ENCODE measurements at regions not wholly inside any gene's neighbourhood (a gene's known extent, or its start where the extent isn't known, plus 50 kb on each side); places are given as distances from the start of the nearest gene placed in this dataset.

DNA sequence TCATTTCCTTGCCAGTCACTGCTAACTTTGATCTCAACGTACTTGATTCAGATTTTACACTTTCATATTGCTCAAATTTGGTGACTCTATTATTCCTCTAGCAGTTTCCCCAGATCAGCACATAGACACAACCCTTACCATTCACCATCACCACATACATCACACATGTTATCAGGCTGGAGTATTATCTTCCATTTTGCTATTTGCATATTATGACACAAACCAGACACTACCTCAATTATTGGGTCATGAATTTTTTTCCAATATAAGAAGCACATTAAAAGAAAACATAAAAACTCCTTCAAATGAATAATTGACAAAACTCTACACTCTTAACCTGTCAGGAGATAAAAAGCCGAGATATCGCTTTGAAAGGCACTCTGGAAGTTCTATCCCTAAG, 1166.7 kb upstream of the B3GALT2 start:
- TF ChIP-seq, protein P1, sequence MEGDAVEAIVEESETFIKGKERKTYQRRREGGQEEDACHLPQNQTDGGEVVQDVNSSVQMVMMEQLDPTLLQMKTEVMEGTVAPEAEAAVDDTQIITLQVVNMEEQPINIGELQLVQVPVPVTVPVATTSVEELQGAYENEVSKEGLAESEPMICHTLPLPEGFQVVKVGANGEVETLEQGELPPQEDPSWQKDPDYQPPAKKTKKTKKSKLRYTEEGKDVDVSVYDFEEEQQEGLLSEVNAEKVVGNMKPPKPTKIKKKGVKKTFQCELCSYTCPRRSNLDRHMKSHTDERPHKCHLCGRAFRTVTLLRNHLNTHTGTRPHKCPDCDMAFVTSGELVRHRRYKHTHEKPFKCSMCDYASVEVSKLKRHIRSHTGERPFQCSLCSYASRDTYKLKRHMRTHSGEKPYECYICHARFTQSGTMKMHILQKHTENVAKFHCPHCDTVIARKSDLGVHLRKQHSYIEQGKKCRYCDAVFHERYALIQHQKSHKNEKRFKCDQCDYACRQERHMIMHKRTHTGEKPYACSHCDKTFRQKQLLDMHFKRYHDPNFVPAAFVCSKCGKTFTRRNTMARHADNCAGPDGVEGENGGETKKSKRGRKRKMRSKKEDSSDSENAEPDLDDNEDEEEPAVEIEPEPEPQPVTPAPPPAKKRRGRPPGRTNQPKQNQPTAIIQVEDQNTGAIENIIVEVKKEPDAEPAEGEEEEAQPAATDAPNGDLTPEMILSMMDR (IDR thresholded peaks at IDR 0.05), result no peak
- no peak for TF ChIP-seq POLR2A (IDR thresholded peaks at IDR 0.05)
- no peak for TF ChIP-seq EP300 (IDR thresholded peaks at IDR 0.05)
